Thoracic aorta (tissue), 2 donors: ENCODE measurements at regions not wholly inside any gene's neighbourhood (a gene's known extent, or its start where the extent isn't known, plus 50 kb on each side); places are given as distances from the start of the nearest gene placed in this dataset.

Experiments
- ATAC-seq: fragments of 150-250 bp; one replicate; pipeline ENCODE4 v1.8.0; 2017; ENCODE audit warnings: low read depth; ENCODE audit not compliant: insufficient number of reproducible peaks, low FRiP score
- DNase-seq: peaks from one replicate; pipeline ENCODE4 v3.0.0-alpha.2; 2020; ENCODE audit warnings: low spot score
- H3K27ac ChIP-seq, 2 donors: fragments of 200-600 bp; sonication (generic); 1 replicate in 1 of 2; 2 replicates in 1 of 2; pipeline ENCODE4 v1.5.1; 2016; ENCODE audit warnings: mild to moderate bottlenecking in 2 of 2, moderate library complexity in 2 of 2
- H3K27me3 ChIP-seq: fragments of 200-600 bp; sonication (generic); replicated peaks from 2 replicates; pipeline ENCODE4 v1.6.0; 2016; ENCODE audit warnings: mild to moderate bottlenecking; ENCODE audit not compliant: insufficient read depth
- H3K36me3 ChIP-seq: fragments of 200-600 bp; sonication (generic); one replicate; pipeline ENCODE4 v1.5.1; 2016
- H3K4me1 ChIP-seq, 2 donors: fragments of 200-600 bp; sonication (generic); 1 replicate in 1 of 2; 2 replicates in 1 of 2; pipeline versions ENCODE4 v1.5.1 to v1.6.0; 2016; ENCODE audit warnings: low read depth in 2 of 2, mild to moderate bottlenecking in 1 of 2; ENCODE audit not compliant: control insufficient read depth in 1 of 2
- H3K4me3 ChIP-seq: fragments of 200-600 bp; sonication (generic); 2 replicates; pipeline ENCODE4 v1.5.1; 2016; ENCODE audit warnings: mild to moderate bottlenecking
- H3K9me3 ChIP-seq: fragments of 200-600 bp; sonication (generic); 2 replicates; pipeline ENCODE4 v1.5.1; 2016
- CTCF ChIP-seq: fragments of 200-600 bp; sonication (generic); IDR thresholded peaks from one replicate; pipeline ENCODE4 v1.5.1; 2019; ENCODE audit warnings: antibody characterized with exemption

- Histone ChIP-seq H3K27ac (no peak overlapping the region), H3K27me3 (no peaks in the 10 kb centered on the region), H3K9me3 (no peaks in the 10 kb centered on the region), H3K36me3 (no peaks in the 10 kb centered on the region), H3K4me1 (no peaks in the 10 kb centered on the region), H3K4me3 (no peak overlapping the region)
- DNase-seq (no peak), ATAC-seq (no peak)
- TF ChIP-seq CTCF = no peak
Measured at GRCh38 chr9:79007701-79008483, 563.9 kb upstream of the TLE4 start.

GRCh38 chr9:79008916-79009315, 562.8 kb upstream of the TLE4 start:
- H3K36me3 ChIP-seq = no peaks in the 10 kb centered on the region
- no peaks in the 10 kb centered on the region for H3K4me1 ChIP-seq
- no peaks in the 10 kb centered on the region for H3K27me3 ChIP-seq
- ATAC-seq = no peak
- no peak overlapping the region for H3K4me3 ChIP-seq
- DNase-seq = no peak
- no peaks in the 10 kb centered on the region for H3K9me3 ChIP-seq
- no peak for TF ChIP-seq CTCF
- no peak overlapping the region for H3K27ac ChIP-seq

- no peak for ATAC-seq
- no peaks in the 10 kb centered on the region for H3K36me3 ChIP-seq
- no peak overlapping the region for H3K4me3 ChIP-seq
- no peaks in the 10 kb centered on the region for H3K27me3 ChIP-seq
- DNase-seq = no peak
- no peaks in the 10 kb centered on the region for H3K9me3 ChIP-seq
- TF ChIP-seq CTCF = no peak
- no peaks in the 10 kb centered on the region for H3K4me1 ChIP-seq
- no peak overlapping the region for H3K27ac ChIP-seq
Measured at GRCh38 chr9:79011461-79011860, 560.3 kb upstream of the TLE4 start.

DNA sequence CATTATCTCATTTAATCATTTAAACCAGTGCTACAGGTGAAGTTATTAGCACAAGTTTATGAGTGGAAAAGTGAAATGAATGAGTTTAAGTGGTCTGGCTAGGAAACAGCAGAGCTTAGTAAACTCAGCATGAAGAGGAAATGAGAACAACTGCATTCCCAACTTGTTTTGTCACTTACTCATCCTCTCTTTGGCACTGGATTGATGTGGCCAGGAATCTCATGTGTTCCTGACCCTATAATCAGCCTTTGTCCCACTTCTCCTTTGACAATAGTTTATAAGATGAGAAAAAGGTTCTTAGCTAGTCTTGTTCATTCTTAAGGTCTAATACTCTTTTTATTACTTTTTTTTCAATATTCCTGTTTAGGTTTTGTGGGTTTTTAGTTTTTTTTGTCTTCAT, 559.2 kb upstream of the TLE4 start:
- no peak overlapping the region for H3K4me3 ChIP-seq
- no peaks in the 10 kb centered on the region for H3K9me3 ChIP-seq
- no peaks in the 10 kb centered on the region for H3K4me1 ChIP-seq
- no peaks in the 10 kb centered on the region for H3K36me3 ChIP-seq
- H3K27ac ChIP-seq = no peak overlapping the region
- no peak for TF ChIP-seq CTCF
- no peaks in the 10 kb centered on the region for H3K27me3 ChIP-seq
- no peak for DNase-seq
- no peak for ATAC-seq

GRCh38 chr9:79013715-79014610, 557.8 kb upstream of the TLE4 start:
- ATAC-seq (no peak), DNase-seq (no peak)
- Histone ChIP-seq H3K9me3 (no peaks in the 10 kb centered on the region), H3K4me3 (no peak overlapping the region), H3K4me1 (no peaks in the 10 kb centered on the region), H3K36me3 (no peaks in the 10 kb centered on the region), H3K27me3 (no peaks in the 10 kb centered on the region), H3K27ac (no peak overlapping the region)
- no peak for TF ChIP-seq CTCF
